ENCODE measurements at regions not wholly inside any gene's neighbourhood (a gene's known extent, or its start where the extent isn't known, plus 50 kb on each side); places are given as distances from the start of the nearest gene placed in this dataset.

DNA sequence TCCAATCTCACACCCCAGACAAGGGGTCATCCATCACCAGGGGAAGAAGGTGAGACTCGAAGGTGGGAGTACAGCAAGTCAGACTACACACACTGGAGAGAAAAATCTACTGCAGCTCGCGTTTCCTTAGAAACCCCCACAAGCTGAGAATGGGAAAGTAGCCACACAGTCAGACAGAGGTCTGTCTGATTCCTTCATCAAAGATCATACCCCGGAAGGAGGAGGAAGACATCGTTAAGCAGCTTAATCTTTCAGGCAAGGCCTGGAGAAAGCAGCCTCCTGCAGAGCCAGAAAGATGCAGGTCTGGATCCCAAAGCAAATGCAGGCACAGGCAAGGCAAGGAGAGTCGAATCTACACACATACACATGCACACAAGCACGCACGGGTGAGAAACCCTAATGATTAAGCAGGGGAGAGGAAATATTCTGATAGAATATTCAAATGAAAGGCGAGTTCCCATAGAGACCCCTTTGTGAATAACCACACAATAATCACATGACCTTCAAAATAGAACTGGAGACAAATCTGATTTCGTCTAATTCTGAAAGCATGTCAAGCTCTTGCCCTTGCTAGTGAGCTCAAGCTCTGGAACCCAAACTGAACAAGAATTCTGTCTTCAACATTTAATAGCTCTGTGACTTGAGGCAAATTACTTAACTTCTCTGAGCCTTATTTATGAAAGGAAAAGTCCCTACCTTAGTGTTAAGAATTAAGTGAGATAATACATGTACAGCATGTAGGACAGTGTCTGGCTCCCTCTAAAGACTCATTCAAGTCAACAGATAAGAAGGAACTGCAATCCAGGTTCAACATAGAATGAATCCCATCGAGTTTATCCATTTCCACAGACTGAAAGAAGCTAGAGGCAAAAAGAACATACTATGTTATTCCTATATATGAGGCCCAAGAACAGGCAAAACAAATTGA lies 387.8 kb downstream of the OMA1 start:
- TF ChIP-seq, protein P1, sequence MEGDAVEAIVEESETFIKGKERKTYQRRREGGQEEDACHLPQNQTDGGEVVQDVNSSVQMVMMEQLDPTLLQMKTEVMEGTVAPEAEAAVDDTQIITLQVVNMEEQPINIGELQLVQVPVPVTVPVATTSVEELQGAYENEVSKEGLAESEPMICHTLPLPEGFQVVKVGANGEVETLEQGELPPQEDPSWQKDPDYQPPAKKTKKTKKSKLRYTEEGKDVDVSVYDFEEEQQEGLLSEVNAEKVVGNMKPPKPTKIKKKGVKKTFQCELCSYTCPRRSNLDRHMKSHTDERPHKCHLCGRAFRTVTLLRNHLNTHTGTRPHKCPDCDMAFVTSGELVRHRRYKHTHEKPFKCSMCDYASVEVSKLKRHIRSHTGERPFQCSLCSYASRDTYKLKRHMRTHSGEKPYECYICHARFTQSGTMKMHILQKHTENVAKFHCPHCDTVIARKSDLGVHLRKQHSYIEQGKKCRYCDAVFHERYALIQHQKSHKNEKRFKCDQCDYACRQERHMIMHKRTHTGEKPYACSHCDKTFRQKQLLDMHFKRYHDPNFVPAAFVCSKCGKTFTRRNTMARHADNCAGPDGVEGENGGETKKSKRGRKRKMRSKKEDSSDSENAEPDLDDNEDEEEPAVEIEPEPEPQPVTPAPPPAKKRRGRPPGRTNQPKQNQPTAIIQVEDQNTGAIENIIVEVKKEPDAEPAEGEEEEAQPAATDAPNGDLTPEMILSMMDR (conservative IDR thresholded peaks at IDR 0.05) = no peak
- no peak for TF ChIP-seq EZH2 (IDR thresholded peaks at IDR 0.05; ENCODE audit: low read depth)

Data from PC-9 (cell line).